Gastroesophageal sphincter (tissue), 4 donors: ENCODE measurements at regions not wholly inside any gene's neighbourhood (a gene's known extent, or its start where the extent isn't known, plus 50 kb on each side); places are given as distances from the start of the nearest gene placed in this dataset.

Experiments used
- ATAC-seq: fragments of 150-250 bp; one replicate; pipeline ENCODE4 v1.9.1; 2016; ENCODE audit warnings: mild to moderate bottlenecking, moderate library complexity
- H3K27ac ChIP-seq, 4 donors: fragments of 200-600 bp; sonication (generic) in 3 of 4; 1 replicate in 3 of 4; 2 replicates in 1 of 4; pipeline ENCODE4 v1.5.1; 2016 to 2019
- H3K27me3 ChIP-seq: fragments of 200-600 bp; sonication (generic); one replicate; pipeline ENCODE4 v1.5.1; 2019
- H3K36me3 ChIP-seq, 2 donors: fragments of 200-600 bp; sonication (generic); one replicate each; pipeline ENCODE4 v1.5.1; 2019; ENCODE audit warnings: control low read depth in 1 of 2
- H3K4me1 ChIP-seq, 3 donors: fragments of 200-600 bp; sonication (generic); 1 replicate in 2 of 3; 2 replicates in 1 of 3; pipeline ENCODE4 v1.5.1; 2016 to 2019; ENCODE audit warnings: control low read depth in 2 of 3
- H3K4me3 ChIP-seq, 2 donors: fragments of 200-600 bp; sonication (generic); one replicate each; pipeline ENCODE4 v1.5.1; 2019; ENCODE audit warnings: mild to moderate bottlenecking in 1 of 2, moderate library complexity in 1 of 2
- H3K9me3 ChIP-seq, 3 donors: fragments of 200-600 bp; sonication (generic); one replicate each; pipeline ENCODE4 v1.5.1; 2017 to 2019; ENCODE audit warnings: control low read depth in 2 of 3
- CTCF ChIP-seq, 4 experiments: fragments of 200-600 bp in 2 of 4; fragments of 450-650 bp in 2 of 4; sonication (generic) in 1 of 4; IDR thresholded peaks; one replicate each; pipeline ENCODE4 v1.5.1; 2017 to 2019; ENCODE audit warnings: antibody characterized with exemption in 4 of 4, mild to moderate bottlenecking in 2 of 4, moderate library complexity in 2 of 4
- EP300 ChIP-seq: sonication (generic); formaldehyde crosslinking; IDR thresholded peaks from one replicate; pipeline ENCODE4 v1.6.1; 2017; ENCODE audit warnings: antibody characterized with exemption, mild to moderate bottlenecking
- POLR2A ChIP-seq, 2 donors: fragments of 450-650 bp; IDR thresholded peaks; one replicate each; pipeline ENCODE4 v1.6.1; 2017; ENCODE audit warnings: antibody characterized with exemption in 2 of 2, mild to moderate bottlenecking in 2 of 2, moderate library complexity in 1 of 2
- POLR2AphosphoS5 ChIP-seq: sonication (generic); formaldehyde crosslinking; IDR thresholded peaks from one replicate; pipeline ENCODE4 v1.6.1; 2017; ENCODE audit warnings: antibody characterized with exemption
- WGBS, 2 donors: methylation state at CpG; one replicate each; pipeline ENCODE4 v1.1.5; 2018; ENCODE audit warnings: low coverage in 1 of 2; 5-methylcytosine and 5-hydroxymethylcytosine counted together

GRCh38 chr15:29589416-29589815, 232.9 kb downstream of the TJP1 start:
- TF ChIP-seq CTCF (IDR thresholded peaks at IDR 0.05) (no peak), EP300 (no peak), POLR2A (IDR thresholded peaks at IDR 0.05) (no peak)
- Histone ChIP-seq H3K4me1 (no peaks in the 10 kb centered on the region), H3K27ac (no peak overlapping the region), H3K9me3 (no peaks in the 10 kb centered on the region), H3K27me3 (peaks cover 6% of the 10 kb centered on the region), H3K4me3 (no peak overlapping the region), H3K36me3 (no peaks in the 10 kb centered on the region)
- WGBS, 2 donors: 10 to 28% methylated on average over 6 to 8 of the region's 9 CpGs
- no peak for ATAC-seq

DNA sequence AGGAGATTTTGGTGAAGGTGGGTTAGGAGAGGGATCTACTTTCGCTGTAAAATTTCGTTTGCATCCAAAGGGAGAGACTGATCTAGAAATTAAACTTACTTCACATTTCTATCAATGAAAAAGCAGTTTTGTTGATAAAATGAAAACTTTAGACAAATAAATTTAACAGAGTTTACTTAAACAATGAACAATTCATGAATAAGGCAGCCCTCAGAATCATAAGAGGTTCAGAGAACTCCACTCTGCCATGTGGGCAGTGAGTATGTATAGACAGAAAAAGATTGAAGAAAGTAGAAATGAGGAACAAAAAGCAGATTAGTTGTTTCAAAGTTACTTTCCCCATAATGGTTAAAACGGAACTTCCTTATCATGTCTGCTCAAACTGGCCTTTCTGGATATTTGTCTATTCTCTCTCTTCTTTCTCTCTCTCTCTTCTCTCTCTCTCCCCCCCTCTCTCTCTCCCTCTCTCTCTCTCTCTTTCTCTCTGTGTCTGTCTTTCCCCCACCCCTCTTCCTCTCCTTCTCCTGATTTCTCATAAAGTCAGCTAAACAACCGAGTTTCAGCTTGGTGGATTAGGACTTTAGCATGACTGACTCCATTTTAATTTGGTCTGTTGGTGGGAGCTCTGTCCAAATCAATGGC, 248.9 kb downstream of the TJP1 start:
- no peaks in the 10 kb centered on the region for H3K36me3 ChIP-seq
- ATAC-seq: no peak
- no peaks in the 10 kb centered on the region for H3K9me3 ChIP-seq
- peaks cover 0 to 23% (median 6%) of the 10 kb centered on the region in 3 donors for H3K4me1 ChIP-seq
- TF ChIP-seq EP300 (no peak), CTCF (IDR thresholded peaks at IDR 0.05) (no peak), POLR2A (IDR thresholded peaks at IDR 0.05) (no peak), POLR2AphosphoS5 (no peak)
- H3K27ac ChIP-seq: no peak overlapping the region
- 77 to 89% methylated on average over 4 of the region's 4 CpGs for WGBS, 2 donors
- H3K27me3 ChIP-seq: peaks cover 66% of the 10 kb centered on the region
- H3K4me3 ChIP-seq: no peak overlapping the region

GRCh38 chr15:29571792-29572431, 250.4 kb downstream of the TJP1 start:
- no peak for TF ChIP-seq CTCF (IDR thresholded peaks at IDR 0.05)
- no peak for TF ChIP-seq POLR2AphosphoS5
- TF ChIP-seq POLR2A (IDR thresholded peaks at IDR 0.05): no peak
- no peak for TF ChIP-seq EP300
- H3K36me3 ChIP-seq: no peaks in the 10 kb centered on the region
- no peaks in the 10 kb centered on the region for H3K9me3 ChIP-seq
- no peak for ATAC-seq
- WGBS, 2 donors: 4 to 5% methylated on average over 13 to 14 of the region's 14 CpGs
- peak overlapping the region in 1 of 2 donors; percentile 50 for H3K4me3 ChIP-seq
- peaks cover 80% of the 10 kb centered on the region for H3K27me3 ChIP-seq
- H3K27ac ChIP-seq: no peak overlapping the region
- peaks cover 0 to 23% (median 6%) of the 10 kb centered on the region in 3 donors for H3K4me1 ChIP-seq

DNA sequence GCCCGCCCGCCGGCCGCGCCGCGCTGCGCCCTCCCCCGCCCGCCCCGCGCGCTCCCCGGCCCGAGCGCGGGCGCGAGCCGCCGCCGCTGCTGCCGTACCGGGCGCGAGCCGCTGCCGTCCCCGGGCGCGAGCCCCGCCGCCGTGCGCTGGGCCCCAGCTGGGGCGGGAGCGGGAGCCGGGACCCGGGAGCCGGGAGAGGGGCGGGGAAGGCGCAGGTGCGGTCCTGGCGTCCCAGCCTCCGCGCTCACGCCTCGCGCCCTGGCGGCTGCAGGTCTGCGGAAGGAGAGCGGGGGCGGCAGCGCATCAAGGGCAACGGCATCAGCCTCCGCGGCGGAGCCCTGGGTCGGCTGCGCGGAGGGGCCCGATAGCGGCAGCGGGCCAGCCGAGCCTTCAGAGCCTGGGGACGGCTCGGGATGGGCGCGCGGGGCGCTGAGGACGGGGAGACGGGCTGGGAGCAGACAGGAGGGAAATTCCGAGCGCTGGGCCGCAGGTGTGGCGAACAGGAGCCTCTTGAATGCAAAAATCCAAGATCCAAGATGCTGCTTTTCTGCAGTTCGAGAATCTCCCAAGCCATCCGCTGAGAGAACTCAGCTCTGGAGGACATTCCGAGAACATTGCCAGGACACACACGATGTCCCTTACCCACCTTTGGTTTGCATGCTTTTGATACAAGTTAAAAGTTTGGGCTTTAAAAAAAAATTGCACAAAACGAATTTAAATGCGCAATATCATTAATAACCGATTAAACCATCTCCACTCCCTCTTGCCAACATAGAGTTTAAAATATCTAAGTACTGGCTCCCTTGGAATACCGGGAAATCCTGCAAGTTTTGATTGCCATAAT, 251.1 kb downstream of the TJP1 start:
- no peaks in the 10 kb centered on the region for H3K36me3 ChIP-seq
- H3K9me3 ChIP-seq: no peaks in the 10 kb centered on the region
- H3K4me1 ChIP-seq: peaks cover 0 to 23% (median 6%) of the 10 kb centered on the region in 3 donors
- TF ChIP-seq EP300: no peak
- TF ChIP-seq POLR2A (IDR thresholded peaks at IDR 0.05): no peak
- TF ChIP-seq POLR2AphosphoS5: no peak
- no peak for TF ChIP-seq CTCF (IDR thresholded peaks at IDR 0.05)
- peaks cover 84% of the 10 kb centered on the region for H3K27me3 ChIP-seq
- ATAC-seq: peak; percentile 34
- WGBS, 2 donors: 2 to 8% methylated on average over 8 to 17 of the region's 85 CpGs
- H3K4me3 ChIP-seq: peak overlapping the region in 1 of 2 donors; percentile 50
- H3K27ac ChIP-seq: no peak overlapping the region
